WTC11 (cell line): ENCODE measurements at regions not wholly inside any gene's neighbourhood (a gene's known extent, or its start where the extent isn't known, plus 50 kb on each side); places are given as distances from the start of the nearest gene placed in this dataset.

Source experiments
- ATAC-seq: fragments of 200-7000 bp; cut with Tn5 transposase; 2 replicates; pipeline ENCODE4 v1.10.0; 2021; ENCODE audit warnings: mild to moderate bottlenecking, moderate library complexity
- CTCF ChIA-PET: fragments of 300-600 bp; sonication (Branson Sonifier 250); formaldehyde crosslinking; loops from one replicate; lab custom pipeline; 2021; ENCODE audit warnings: antibody characterized with exemption; lab: Charles Lee
- POLR2A ChIA-PET: fragments of 350-600 bp; sonication (Branson Sonifier 250); formaldehyde crosslinking; loops from one replicate; lab custom pipeline; 2021; ENCODE audit warnings: antibody characterized with exemption; lab: Charles Lee
- DNase-seq: peaks from one replicate; pipeline ENCODE4 v3.0.0; 2021; ENCODE audit warnings: low spot score
- H3K27ac Mint-ChIP-seq: 2 replicates; pipeline ENCODE4 v1.8.0; 2021; ENCODE audit warnings: mixed read lengths
- H3K27me3 Mint-ChIP-seq: 2 replicates; pipeline ENCODE4 v1.8.0; 2021; ENCODE audit warnings: low read depth, mild to moderate bottlenecking, moderate library complexity, mixed read lengths
- H3K36me3 Mint-ChIP-seq: 2 replicates; pipeline ENCODE4 v1.8.0; 2021; ENCODE audit warnings: mixed read lengths
- H3K4me1 Mint-ChIP-seq: 2 replicates; pipeline ENCODE4 v1.8.0; 2022; ENCODE audit warnings: mixed read lengths
- H3K4me3 Mint-ChIP-seq: 2 replicates; pipeline ENCODE4 v1.8.0; 2021; ENCODE audit warnings: mild to moderate bottlenecking, moderate library complexity, mixed read lengths
- H3K9me3 Mint-ChIP-seq: 2 replicates; pipeline ENCODE4 v1.8.0; 2021; ENCODE audit warnings: mixed read lengths
- AR ChIP-seq: fragments of 250-450 bp; sonication (Bioruptor Pico); IDR thresholded peaks from 2 replicates; pipeline ENCODE4 v1.9.0; 2021; ENCODE audit warnings: mild to moderate bottlenecking
- ATF2 ChIP-seq: sonication (generic); formaldehyde crosslinking; IDR thresholded peaks from 2 replicates; pipeline ENCODE4 v1.8.1; 2022; ENCODE audit warnings: low read depth, missing genetic modification reagents, borderline replicate concordance
- CBFB ChIP-seq: sonication (generic); formaldehyde crosslinking; IDR thresholded peaks from 2 replicates; pipeline ENCODE4 v1.8.1; 2022; ENCODE audit warnings: mild to moderate bottlenecking, low read depth, missing genetic modification reagents
- CREB1 ChIP-seq: sonication (generic); formaldehyde crosslinking; IDR thresholded peaks from 2 replicates; pipeline ENCODE4 v1.8.0; 2023; ENCODE audit warnings: mild to moderate bottlenecking, missing genetic modification reagents
- ERG ChIP-seq: fragments of 250-450 bp; sonication (Bioruptor Pico); IDR thresholded peaks from 2 replicates; pipeline ENCODE4 v1.8.0; 2021; ENCODE audit warnings: mild to moderate bottlenecking
- ESRRA ChIP-seq: sonication (generic); formaldehyde crosslinking; IDR thresholded peaks from 2 replicates; pipeline ENCODE4 v1.8.1; 2022; ENCODE audit warnings: mild to moderate bottlenecking, missing genetic modification reagents, borderline replicate concordance
- GABPB1 ChIP-seq: sonication (generic); formaldehyde crosslinking; IDR thresholded peaks from 2 replicates; pipeline ENCODE4 v1.8.1; 2023; ENCODE audit warnings: mild to moderate bottlenecking, missing genetic modification reagents
- IRF1 ChIP-seq: sonication (generic); formaldehyde crosslinking; IDR thresholded peaks from 2 replicates; pipeline ENCODE4 v1.8.0; 2023; ENCODE audit warnings: missing genetic modification reagents
- MLX ChIP-seq: sonication (generic); formaldehyde crosslinking; IDR thresholded peaks from 2 replicates; pipeline ENCODE4 v1.8.1; 2023; ENCODE audit warnings: mild to moderate bottlenecking, missing genetic modification reagents, moderate library complexity
- PREB ChIP-seq: sonication (generic); formaldehyde crosslinking; IDR thresholded peaks from 2 replicates; pipeline ENCODE4 v1.8.1; 2022; ENCODE audit warnings: mild to moderate bottlenecking, missing genetic modification reagents, moderate library complexity, borderline replicate concordance
- RORB ChIP-seq: fragments of 250-450 bp; sonication (Bioruptor Pico); IDR thresholded peaks from 2 replicates; pipeline ENCODE4 v1.9.0; 2021; ENCODE audit warnings: mild to moderate bottlenecking
- SMAD3 ChIP-seq: sonication (generic); formaldehyde crosslinking; IDR thresholded peaks from 2 replicates; pipeline ENCODE4 v1.8.0; 2022; ENCODE audit warnings: missing genetic modification reagents, mild to moderate bottlenecking, borderline replicate concordance
- SP1 ChIP-seq: sonication (generic); formaldehyde crosslinking; conservative IDR thresholded peaks from 2 replicates; pipeline ENCODE4 v1.8.1; 2022; ENCODE audit warnings: missing genetic modification reagents
- USF1 ChIP-seq: sonication (generic); formaldehyde crosslinking; IDR thresholded peaks from 2 replicates; pipeline ENCODE4 v1.8.0; 2022; ENCODE audit warnings: mild to moderate bottlenecking, missing genetic modification reagents
- ZMAT4 ChIP-seq: fragments of 250-450 bp; sonication (Bioruptor Pico); IDR thresholded peaks from 2 replicates; pipeline ENCODE4 v1.9.0; 2021; ENCODE audit warnings: mild to moderate bottlenecking
- ZNF232 ChIP-seq: sonication (generic); formaldehyde crosslinking; IDR thresholded peaks from 2 replicates; pipeline ENCODE4 v1.8.0; 2022; ENCODE audit warnings: mild to moderate bottlenecking, missing genetic modification reagents
- ZNF281 ChIP-seq: sonication (generic); formaldehyde crosslinking; IDR thresholded peaks from 2 replicates; pipeline ENCODE4 v1.8.0; 2023; ENCODE audit warnings: mild to moderate bottlenecking, missing genetic modification reagents
- ZNF512 ChIP-seq: sonication (generic); formaldehyde crosslinking; IDR thresholded peaks from 2 replicates; pipeline ENCODE4 v1.8.1; 2022; ENCODE audit warnings: missing genetic modification reagents, borderline replicate concordance

GRCh38 chr1:182118851-182119250 is 57.3 kb upstream of the ZNF648 start:
- ChIA-PET POLR2A (no interaction called here), CTCF (interaction anchor here (1.4 to 2.3 kb wide), 2 partner anchors 25 to 79 kb away, joined by 5 to 10 read pairs; no protein-coding TSS in a partner anchor)
- H3K27ac Mint-ChIP-seq: no peak overlapping the region

More at GRCh38 chr1:182118851-182119250, 57.3 kb upstream of the ZNF648 start:
- TF ChIP-seq MLX (no peak), IRF1 (CRISPR knock-in tag) (no peak), ZMAT4 (CRISPR knock-in tag) (no peak), PREB (CRISPR knock-in tag) (no peak), ESRRA (CRISPR knock-in tag) (no peak), ZNF281 (CRISPR knock-in tag) (no peak), USF1 (CRISPR knock-in tag) (no peak), SMAD3 (CRISPR knock-in tag) (no peak), RORB (CRISPR knock-in tag) (no peak), SP1 (CRISPR knock-in tag) (no peak), ZNF232 (CRISPR knock-in tag) (no peak), CBFB (CRISPR knock-in tag) (no peak), CREB1 (no peak), ERG (CRISPR knock-in tag) (no peak), ATF2 (CRISPR knock-in tag) (no peak), ZNF512 (CRISPR knock-in tag) (no peak), GABPB1 (CRISPR knock-in tag) (no peak), AR (CRISPR knock-in tag) (no peak)
- DNase-seq: no peak
- Mint-ChIP-seq H3K9me3 (no peaks in the 10 kb centered on the region), H3K27me3 (peaks cover 3% of the 10 kb centered on the region; the same call in 1 of the 2 replicates), H3K36me3 (no peaks in the 10 kb centered on the region), H3K4me1 (peaks cover 8% of the 10 kb centered on the region), H3K4me3 (no peak overlapping the region)
- ATAC-seq: no peak
